GM12864 (cell line): ENCODE measurements at regions not wholly inside any gene's neighbourhood (a gene's known extent, or its start where the extent isn't known, plus 50 kb on each side); places are given as distances from the start of the nearest gene placed in this dataset.

Source experiments
- DNase-seq: peaks from one replicate; pipeline ENCODE4 v3.0.0-alpha.2; 2011; ENCODE audit warnings: low read depth
- H3K4me3 ChIP-seq: 2 replicates; pipeline ENCODE4 v1.5.1; 2011; ENCODE audit warnings: mild to moderate bottlenecking, low read depth, low read length, control low read depth
- TF ChIP-seq, protein P1 (sequence below): IDR thresholded peaks from 2 replicates; pipeline ENCODE4 v1.5.1; 2011; ENCODE audit warnings: low read depth, mild to moderate bottlenecking, moderate library complexity, low read length, control low read depth, inconsistent platforms; ENCODE audit errors: missing control alignments

DNA sequence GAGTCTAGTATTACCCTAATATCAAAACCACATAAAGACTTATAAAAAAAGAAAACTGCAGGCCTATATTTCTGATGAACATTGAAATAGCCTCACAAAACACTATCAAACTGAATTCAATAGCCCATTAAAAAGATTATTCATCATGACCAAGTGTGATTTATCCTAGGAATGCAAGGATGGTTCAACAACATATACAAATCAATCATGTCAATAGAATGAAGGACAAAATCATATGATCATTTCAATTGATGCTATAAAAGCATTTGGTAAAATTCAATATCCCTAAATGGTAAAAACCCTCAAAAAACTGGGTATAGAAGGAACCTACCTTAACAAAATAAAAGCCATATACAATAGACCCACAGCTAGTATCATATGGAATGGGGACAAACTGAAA, 797.9 kb upstream of the INTU start:
- TF ChIP-seq, protein P1, sequence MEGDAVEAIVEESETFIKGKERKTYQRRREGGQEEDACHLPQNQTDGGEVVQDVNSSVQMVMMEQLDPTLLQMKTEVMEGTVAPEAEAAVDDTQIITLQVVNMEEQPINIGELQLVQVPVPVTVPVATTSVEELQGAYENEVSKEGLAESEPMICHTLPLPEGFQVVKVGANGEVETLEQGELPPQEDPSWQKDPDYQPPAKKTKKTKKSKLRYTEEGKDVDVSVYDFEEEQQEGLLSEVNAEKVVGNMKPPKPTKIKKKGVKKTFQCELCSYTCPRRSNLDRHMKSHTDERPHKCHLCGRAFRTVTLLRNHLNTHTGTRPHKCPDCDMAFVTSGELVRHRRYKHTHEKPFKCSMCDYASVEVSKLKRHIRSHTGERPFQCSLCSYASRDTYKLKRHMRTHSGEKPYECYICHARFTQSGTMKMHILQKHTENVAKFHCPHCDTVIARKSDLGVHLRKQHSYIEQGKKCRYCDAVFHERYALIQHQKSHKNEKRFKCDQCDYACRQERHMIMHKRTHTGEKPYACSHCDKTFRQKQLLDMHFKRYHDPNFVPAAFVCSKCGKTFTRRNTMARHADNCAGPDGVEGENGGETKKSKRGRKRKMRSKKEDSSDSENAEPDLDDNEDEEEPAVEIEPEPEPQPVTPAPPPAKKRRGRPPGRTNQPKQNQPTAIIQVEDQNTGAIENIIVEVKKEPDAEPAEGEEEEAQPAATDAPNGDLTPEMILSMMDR = no peak
- DNase-seq = no peak
- H3K4me3 ChIP-seq = no peak overlapping the region

DNA sequence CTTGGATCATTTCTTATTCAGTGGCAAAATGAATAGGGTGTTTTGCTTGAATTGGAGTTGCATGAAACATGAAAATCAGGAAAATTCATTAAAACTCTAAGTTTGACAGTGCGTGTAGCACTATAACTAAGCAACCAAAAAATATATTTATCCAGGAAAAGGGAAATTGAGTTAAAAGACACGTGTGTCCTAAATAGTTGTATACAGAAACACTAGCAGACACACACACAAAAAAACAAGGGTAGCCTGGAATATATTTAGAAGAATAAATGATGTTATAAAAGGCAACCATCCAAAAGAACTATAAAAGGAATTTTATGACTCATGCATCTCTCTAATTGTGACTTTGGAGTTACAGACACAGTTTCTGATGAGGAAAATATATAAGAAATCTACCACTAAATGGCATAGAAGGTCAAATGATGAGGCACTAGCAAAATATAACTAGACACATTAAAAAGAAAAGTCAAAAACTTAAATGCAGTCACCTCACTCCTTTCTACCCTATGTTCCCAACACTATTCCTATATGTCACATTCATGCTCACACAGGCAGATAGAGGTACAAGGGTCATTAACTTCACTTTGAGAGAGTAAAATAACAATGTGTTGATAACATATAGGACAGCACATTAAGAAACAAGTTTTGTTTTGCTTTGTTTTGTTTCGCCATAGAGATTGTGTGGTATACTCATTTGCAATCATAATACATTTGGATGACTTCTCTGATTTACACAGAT, 793.6 kb upstream of the INTU start:
- H3K4me3 ChIP-seq = no peak overlapping the region
- no peak for DNase-seq
- TF ChIP-seq, protein P1 = no peak

DNA sequence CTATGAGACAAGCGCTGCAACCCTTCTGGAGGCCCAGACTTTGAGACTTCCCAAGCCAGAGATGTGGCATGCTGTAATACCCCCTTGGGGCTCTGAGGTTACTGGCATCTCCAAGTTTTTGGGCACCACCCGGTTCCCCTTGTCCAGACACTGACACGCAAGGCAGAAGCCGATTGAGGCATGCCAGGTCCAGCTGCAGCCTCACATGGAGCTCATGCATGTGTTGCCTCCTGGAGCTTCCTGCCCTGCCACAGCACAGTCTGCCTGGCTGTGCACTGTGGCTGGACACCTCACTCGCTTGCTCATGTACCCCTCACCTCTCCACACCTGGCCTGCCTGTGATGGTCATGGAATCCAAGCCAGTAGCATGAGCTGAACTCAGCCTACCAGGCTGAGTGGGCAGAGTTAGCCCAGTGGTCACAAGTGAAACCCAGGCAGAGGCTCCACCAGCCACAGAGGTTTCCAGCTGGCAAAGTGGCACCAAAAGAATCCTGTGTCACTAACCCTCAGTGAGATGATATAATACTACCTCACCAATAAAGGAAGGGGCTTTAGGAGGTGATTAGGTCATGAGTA, 789.2 kb upstream of the INTU start:
- TF ChIP-seq, protein P1 = no peak
- no peak for DNase-seq
- no peak overlapping the region for H3K4me3 ChIP-seq

DNA sequence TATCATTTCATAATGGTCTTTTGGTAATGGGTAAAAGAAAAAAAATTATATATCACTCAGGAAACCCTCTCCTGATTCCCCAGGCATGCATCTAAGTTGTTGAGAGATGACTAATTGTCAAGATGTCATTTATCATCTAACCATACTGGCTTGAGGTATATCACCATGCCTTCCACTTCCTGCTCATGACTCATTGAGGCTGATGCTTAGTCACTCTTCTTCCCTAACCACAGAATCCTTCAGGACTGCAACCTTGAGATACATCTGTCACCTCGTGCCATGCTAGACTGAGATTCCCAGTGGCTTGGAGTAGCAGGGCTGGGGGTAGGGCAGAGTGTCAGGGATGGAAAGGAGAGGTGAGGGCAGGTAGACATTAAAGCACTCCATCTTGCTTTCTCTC, 782.5 kb upstream of the INTU start:
- H3K4me3 ChIP-seq = no peak overlapping the region
- TF ChIP-seq, protein P1 = no peak
- DNase-seq = no peak

DNA sequence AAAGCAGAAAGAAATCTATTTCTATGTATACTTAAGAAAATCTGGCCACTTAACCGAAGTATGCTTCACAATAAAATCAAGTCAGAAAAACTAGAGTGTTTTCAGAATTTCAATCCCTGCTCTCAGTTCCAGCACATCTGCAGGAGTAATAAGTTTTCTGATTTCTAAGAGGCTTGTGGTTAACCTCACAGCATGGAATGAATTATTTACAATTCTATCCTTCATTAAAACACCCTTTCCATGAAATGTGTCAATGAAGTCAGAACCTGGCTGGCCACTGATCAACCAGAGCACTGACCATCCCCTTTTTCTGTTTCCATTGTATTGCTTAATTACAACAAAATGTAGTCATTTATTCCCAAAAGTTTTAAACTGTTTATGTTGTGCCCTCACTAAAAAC, 781.4 kb upstream of the INTU start:
- TF ChIP-seq, protein P1 = no peak
- H3K4me3 ChIP-seq = no peak overlapping the region
- no peak for DNase-seq

DNA sequence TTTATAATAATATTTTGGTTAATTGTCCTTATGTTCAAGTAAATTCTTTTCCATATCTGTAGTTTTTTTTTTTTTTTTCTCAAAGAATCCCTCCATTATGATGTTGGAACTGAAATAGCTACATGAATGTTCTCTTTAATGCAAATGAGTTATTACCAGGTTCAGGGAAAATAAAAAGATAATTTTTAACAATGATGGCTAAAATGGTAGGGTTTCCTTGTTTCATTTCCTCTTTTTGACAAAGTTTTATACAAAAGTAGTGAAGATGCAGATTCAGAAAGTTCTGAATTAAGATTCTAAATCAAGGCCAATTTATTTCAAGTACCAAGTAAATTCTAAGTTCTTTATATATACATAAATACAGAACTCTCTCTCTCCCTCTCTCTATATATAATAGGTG, 779.0 kb upstream of the INTU start:
- no peak overlapping the region for H3K4me3 ChIP-seq
- DNase-seq = no peak
- TF ChIP-seq, protein P1 = no peak

DNA sequence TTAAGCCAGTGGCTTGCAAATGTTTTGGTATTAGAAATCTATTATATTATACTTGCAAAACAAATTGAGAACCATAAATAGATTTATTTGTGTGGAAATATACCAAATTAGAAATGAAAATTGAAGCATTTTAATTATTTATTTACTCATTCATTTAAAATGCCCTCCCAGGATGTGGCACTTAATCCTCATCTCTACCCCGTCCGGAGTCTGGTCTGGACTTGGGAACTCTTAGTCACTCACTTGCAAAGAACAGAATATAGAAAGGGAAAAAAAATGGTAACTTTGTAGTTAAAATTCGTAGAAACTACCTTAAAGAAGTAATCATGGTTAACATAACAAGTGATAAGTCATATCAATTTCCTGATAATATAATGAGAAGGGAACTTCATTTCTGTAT, 775.9 kb upstream of the INTU start:
- H3K4me3 ChIP-seq = no peak overlapping the region
- DNase-seq = no peak
- TF ChIP-seq, protein P1 = no peak
